CD4-positive, alpha-beta T cell (primary cell): ENCODE measurements at regions not wholly inside any gene's neighbourhood (a gene's known extent, or its start where the extent isn't known, plus 50 kb on each side); places are given as distances from the start of the nearest gene placed in this dataset.

Source experiments
- ATAC-seq: fragments of 200-7000 bp; cut with Tn5 transposase; one replicate; pipeline ENCODE4 v1.10.0; 2022; ENCODE audit warnings: mild to moderate bottlenecking; ENCODE audit not compliant: poor library complexity
- CTCF ChIA-PET: fragments of 350-600 bp; sonication (Branson Sonifier 250); formaldehyde crosslinking; loops from one replicate; lab custom pipeline; 2021; ENCODE audit warnings: antibody characterized with exemption, inconsistent platforms; lab: Charles Lee
- POLR2A ChIA-PET: fragments of 350-600 bp; sonication (Branson Sonifier 250); formaldehyde crosslinking; loops from one replicate; lab custom pipeline; 2021; ENCODE audit warnings: antibody characterized with exemption, inconsistent platforms; lab: Charles Lee
- DNase-seq, 14 experiments: peaks; one replicate each; pipeline ENCODE4 v3.0.0-alpha.2; 2013 to 2020; ENCODE audit warnings: mixed read lengths in 2 of 14
- H3K27ac ChIP-seq, 2 donors: one replicate each; pipeline versions ENCODE4 v1.5.1 to v1.7.0; 2013; ENCODE audit warnings: low read length in 2 of 2, low read depth in 1 of 2, mild to moderate bottlenecking in 1 of 2
- H3K27me3 ChIP-seq, 2 experiments: 1 replicate in 1 of 2; 2 replicates in 1 of 2; pipeline versions ENCODE4 v1.6.1 to v1.7.0; 2013; ENCODE audit warnings: low read length in 2 of 2, control low read depth in 1 of 2, mild to moderate bottlenecking in 1 of 2, moderate library complexity in 1 of 2; ENCODE audit not compliant: insufficient read depth in 2 of 2, control insufficient read depth in 1 of 2
- H3K36me3 ChIP-seq: one replicate; pipeline ENCODE4 v1.6.1; 2013; ENCODE audit warnings: low read length, control low read depth; ENCODE audit not compliant: insufficient read depth
- H3K4me1 ChIP-seq: one replicate; pipeline ENCODE4 v1.6.1; 2013; ENCODE audit warnings: low read length, control low read depth; ENCODE audit not compliant: insufficient read depth
- H3K4me3 ChIP-seq: one replicate; pipeline ENCODE4 v1.5.1; 2013; ENCODE audit warnings: mild to moderate bottlenecking, low read length, moderate library complexity
- H3K9me3 ChIP-seq, 2 experiments: 1 replicate in 1 of 2; 2 replicates in 1 of 2; pipeline versions ENCODE4 v1.6.1 to v1.7.0; 2013; ENCODE audit warnings: low read length in 2 of 2, mild to moderate bottlenecking in 2 of 2, control low read depth in 1 of 2, moderate library complexity in 1 of 2; ENCODE audit not compliant: control insufficient read depth in 1 of 2, insufficient read depth in 1 of 2
- H3K27ac Mint-ChIP-seq: one replicate; pipeline ENCODE4 v1.8.0; 2020; ENCODE audit warnings: mixed read lengths
- H3K27me3 Mint-ChIP-seq: one replicate; pipeline ENCODE4 v1.8.0; 2021; ENCODE audit warnings: mixed read lengths
- H3K36me3 Mint-ChIP-seq: one replicate; pipeline ENCODE4 v1.8.0; 2021; ENCODE audit warnings: low read depth, mixed read lengths
- H3K4me1 Mint-ChIP-seq: one replicate; pipeline ENCODE4 v1.8.0; 2021; ENCODE audit warnings: low read depth, mixed read lengths
- H3K4me3 Mint-ChIP-seq: one replicate; pipeline ENCODE4 v1.8.0; 2020; ENCODE audit warnings: mild to moderate bottlenecking, mixed read lengths
- H3K9me3 Mint-ChIP-seq: one replicate; pipeline ENCODE4 v1.8.0; 2020; ENCODE audit warnings: mixed read lengths
- intact Hi-C, 2 experiments: fragments of 100-400 bp; cut with DNase I in 1 of 2; cut with micrococcal nuclease in 1 of 2; formaldehyde crosslinking; loops; one replicate each; pipeline versions ENCODE4 v1.15.1 to v1.9.0; 2023 to 2025; cut with DNase I, micrococcal nuclease
- TF ChIP-seq, protein P1 (sequence below): fragments of 200-600 bp; IDR thresholded peaks from one replicate; pipeline ENCODE4 v1.8.0; 2022; ENCODE audit warnings: antibody characterized with exemption, mild to moderate bottlenecking

DNA sequence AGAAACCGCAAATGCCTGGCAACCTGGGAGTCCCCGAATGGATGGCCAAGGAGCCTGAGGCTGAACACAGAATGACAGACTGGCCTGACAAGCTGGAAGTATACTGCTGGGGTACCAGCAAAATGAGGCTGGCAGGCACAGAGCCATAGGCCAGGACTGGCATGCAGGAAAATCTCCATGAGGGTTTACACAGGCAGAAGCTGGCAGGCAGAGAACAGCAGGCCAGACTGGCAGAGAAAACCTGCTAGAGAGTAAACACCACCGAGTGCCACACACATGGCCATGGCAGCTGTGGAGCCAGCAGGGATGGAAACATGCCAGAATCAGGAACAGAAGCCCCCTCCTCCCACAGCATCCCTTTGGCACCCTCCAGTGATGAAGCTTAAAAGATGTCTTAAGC, 63.4 kb downstream of the CRPPA start:
- intact Hi-C loops = no loop called here
- no peaks in the 10 kb centered on the region for H3K27me3 Mint-ChIP-seq
- no peak for DNase-seq
- H3K27ac Mint-ChIP-seq = no peak overlapping the region
- no peaks in the 10 kb centered on the region for H3K4me1 ChIP-seq
- H3K36me3 ChIP-seq = no peaks in the 10 kb centered on the region
- ChIA-PET CTCF (no interaction called here), POLR2A (no interaction called here)
- H3K4me3 ChIP-seq = no peak overlapping the region
- no peaks in the 10 kb centered on the region for H3K36me3 Mint-ChIP-seq
- no peak overlapping the region for H3K4me3 Mint-ChIP-seq
- TF ChIP-seq, protein P1, sequence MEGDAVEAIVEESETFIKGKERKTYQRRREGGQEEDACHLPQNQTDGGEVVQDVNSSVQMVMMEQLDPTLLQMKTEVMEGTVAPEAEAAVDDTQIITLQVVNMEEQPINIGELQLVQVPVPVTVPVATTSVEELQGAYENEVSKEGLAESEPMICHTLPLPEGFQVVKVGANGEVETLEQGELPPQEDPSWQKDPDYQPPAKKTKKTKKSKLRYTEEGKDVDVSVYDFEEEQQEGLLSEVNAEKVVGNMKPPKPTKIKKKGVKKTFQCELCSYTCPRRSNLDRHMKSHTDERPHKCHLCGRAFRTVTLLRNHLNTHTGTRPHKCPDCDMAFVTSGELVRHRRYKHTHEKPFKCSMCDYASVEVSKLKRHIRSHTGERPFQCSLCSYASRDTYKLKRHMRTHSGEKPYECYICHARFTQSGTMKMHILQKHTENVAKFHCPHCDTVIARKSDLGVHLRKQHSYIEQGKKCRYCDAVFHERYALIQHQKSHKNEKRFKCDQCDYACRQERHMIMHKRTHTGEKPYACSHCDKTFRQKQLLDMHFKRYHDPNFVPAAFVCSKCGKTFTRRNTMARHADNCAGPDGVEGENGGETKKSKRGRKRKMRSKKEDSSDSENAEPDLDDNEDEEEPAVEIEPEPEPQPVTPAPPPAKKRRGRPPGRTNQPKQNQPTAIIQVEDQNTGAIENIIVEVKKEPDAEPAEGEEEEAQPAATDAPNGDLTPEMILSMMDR = no peak
- no peaks in the 10 kb centered on the region for H3K4me1 Mint-ChIP-seq
- no peaks in the 10 kb centered on the region for H3K9me3 ChIP-seq
- no peak for ATAC-seq
- H3K27me3 ChIP-seq = no peaks in the 10 kb centered on the region
- H3K9me3 Mint-ChIP-seq = peaks cover 2% of the 10 kb centered on the region
- H3K27ac ChIP-seq = no peak overlapping the region

DNA sequence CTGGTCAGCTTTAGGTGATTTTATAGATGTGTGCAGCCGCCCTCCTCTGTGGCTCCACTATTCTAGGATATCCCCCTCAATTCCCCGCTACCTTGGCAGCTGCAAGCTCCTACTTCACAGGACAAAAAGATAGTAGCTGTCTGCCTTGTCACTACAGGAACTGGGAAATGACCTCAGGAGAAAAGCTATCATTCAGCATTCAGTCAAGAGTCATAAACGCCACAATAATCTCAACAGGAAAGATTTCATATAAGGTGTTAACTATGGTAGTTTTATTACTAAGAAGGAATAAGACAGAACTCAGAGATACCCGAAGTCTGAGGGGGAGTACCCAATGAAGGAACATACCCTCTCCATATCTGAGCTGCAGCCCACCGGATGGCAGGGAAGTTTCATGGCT, 63.9 kb downstream of the CRPPA start:
- intact Hi-C loops = no loop called here
- DNase-seq (no peak), ATAC-seq (no peak)
- Histone ChIP-seq H3K4me3 (no peak overlapping the region), H3K27ac (no peak overlapping the region), H3K36me3 (no peaks in the 10 kb centered on the region), H3K27me3 (no peaks in the 10 kb centered on the region), H3K9me3 (no peaks in the 10 kb centered on the region), H3K4me1 (no peaks in the 10 kb centered on the region)
- H3K27ac Mint-ChIP-seq = no peak overlapping the region
- no peaks in the 10 kb centered on the region for H3K27me3 Mint-ChIP-seq
- ChIA-PET POLR2A (no interaction called here), CTCF (no interaction called here)
- no peaks in the 10 kb centered on the region for H3K4me1 Mint-ChIP-seq
- TF ChIP-seq, protein P1 = no peak
- H3K36me3 Mint-ChIP-seq = no peaks in the 10 kb centered on the region
- H3K9me3 Mint-ChIP-seq = peaks cover 2% of the 10 kb centered on the region
- no peak overlapping the region for H3K4me3 Mint-ChIP-seq

DNA sequence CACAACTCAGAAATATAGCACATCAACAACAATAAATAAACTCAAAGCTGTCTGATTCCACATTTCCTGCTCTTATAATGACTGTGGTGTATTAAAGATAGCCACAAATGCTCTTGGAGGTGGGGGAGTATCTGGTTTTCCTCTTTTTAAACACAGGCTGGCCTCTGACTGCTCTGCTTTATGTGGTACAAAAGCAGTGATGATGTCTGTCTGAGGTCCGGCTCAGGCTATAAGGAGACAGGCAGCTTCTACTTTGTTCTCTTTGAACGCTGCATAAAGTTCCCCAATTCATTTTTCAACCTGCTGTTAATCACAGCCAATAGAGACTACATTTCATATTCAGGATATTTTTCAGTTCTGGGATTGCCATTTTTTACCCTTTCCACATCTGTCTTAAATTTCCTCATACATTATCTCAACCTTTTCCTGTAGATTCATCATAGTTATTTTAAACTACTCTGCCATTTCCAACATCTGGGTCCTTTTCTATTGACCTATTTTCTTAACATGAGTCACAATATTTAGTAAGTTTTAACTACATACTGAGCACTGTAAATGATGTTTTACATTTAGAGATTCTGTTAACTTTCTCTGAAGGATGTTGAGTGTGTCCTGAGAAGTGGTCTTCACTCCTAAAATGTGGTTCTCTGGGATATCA, 64.9 kb downstream of the CRPPA start:
- CTCF ChIA-PET = no interaction called here
- no peaks in the 10 kb centered on the region for H3K36me3 ChIP-seq
- Mint-ChIP-seq H3K9me3 (peaks cover 1% of the 10 kb centered on the region), H3K36me3 (no peaks in the 10 kb centered on the region), H3K4me1 (no peaks in the 10 kb centered on the region), H3K4me3 (no peak overlapping the region), H3K27me3 (no peaks in the 10 kb centered on the region), H3K27ac (no peak overlapping the region)
- POLR2A ChIA-PET = interaction anchor here (0.5 kb wide), 1 partner anchor 444 kb away, joined by 3 read pairs; no protein-coding TSS in a partner anchor
- DNase-seq (no peak), ATAC-seq (no peak)
- no peak overlapping the region for H3K4me3 ChIP-seq
- no peaks in the 10 kb centered on the region for H3K9me3 ChIP-seq
- no peak overlapping the region for H3K27ac ChIP-seq
- TF ChIP-seq, protein P1 = no peak
- intact Hi-C loops = no loop called here
- no peaks in the 10 kb centered on the region for H3K27me3 ChIP-seq
- H3K4me1 ChIP-seq = no peaks in the 10 kb centered on the region
